BJ (cell line): ENCODE measurements at regions not wholly inside any gene's neighbourhood (a gene's known extent, or its start where the extent isn't known, plus 50 kb on each side); places are given as distances from the start of the nearest gene placed in this dataset.
"Not testable (repeated sequence)": the region's sequence is repeated elsewhere in the genome, so short reads cannot be mapped to it uniquely, and the experiment has no call there.

Experiments
- CTCF ChIA-PET: fragments of 350-600 bp; formaldehyde crosslinking; extraction: SDS; loops from one replicate; lab custom pipeline; 2021; ENCODE audit warnings: antibody characterized with exemption, inconsistent platforms; lab: Yijun Ruan, JAX
- POLR2A ChIA-PET: fragments of 300-600 bp; sonication (Branson Sonifier 250); formaldehyde crosslinking; extraction: SDS; loops from one replicate; lab custom pipeline; 2021; ENCODE audit warnings: antibody characterized with exemption; lab: Charles Lee
- DNase-seq: peaks from one replicate; pipeline ENCODE4 v3.0.0-alpha.2; 2011; ENCODE audit warnings: low read depth
- H3K27me3 ChIP-seq: 2 replicates; pipeline ENCODE4 v1.6.0; 2011; ENCODE audit warnings: low read length; ENCODE audit not compliant: control insufficient read depth, insufficient read depth
- H3K36me3 ChIP-seq: 2 replicates; pipeline ENCODE4 v1.5.1; 2011; ENCODE audit warnings: low read length; ENCODE audit not compliant: control insufficient read depth, insufficient read depth
- H3K4me3 ChIP-seq: 2 replicates; pipeline ENCODE4 v1.5.1; 2011; ENCODE audit warnings: low read depth, mild to moderate bottlenecking, control low read depth, low read length
- CTCF ChIP-seq: IDR thresholded peaks from 2 replicates; pipeline ENCODE4 v1.5.1; 2011; ENCODE audit warnings: low read depth, mild to moderate bottlenecking, control low read depth, inconsistent platforms, low read length, moderate library complexity; ENCODE audit not compliant: insufficient read depth

DNA sequence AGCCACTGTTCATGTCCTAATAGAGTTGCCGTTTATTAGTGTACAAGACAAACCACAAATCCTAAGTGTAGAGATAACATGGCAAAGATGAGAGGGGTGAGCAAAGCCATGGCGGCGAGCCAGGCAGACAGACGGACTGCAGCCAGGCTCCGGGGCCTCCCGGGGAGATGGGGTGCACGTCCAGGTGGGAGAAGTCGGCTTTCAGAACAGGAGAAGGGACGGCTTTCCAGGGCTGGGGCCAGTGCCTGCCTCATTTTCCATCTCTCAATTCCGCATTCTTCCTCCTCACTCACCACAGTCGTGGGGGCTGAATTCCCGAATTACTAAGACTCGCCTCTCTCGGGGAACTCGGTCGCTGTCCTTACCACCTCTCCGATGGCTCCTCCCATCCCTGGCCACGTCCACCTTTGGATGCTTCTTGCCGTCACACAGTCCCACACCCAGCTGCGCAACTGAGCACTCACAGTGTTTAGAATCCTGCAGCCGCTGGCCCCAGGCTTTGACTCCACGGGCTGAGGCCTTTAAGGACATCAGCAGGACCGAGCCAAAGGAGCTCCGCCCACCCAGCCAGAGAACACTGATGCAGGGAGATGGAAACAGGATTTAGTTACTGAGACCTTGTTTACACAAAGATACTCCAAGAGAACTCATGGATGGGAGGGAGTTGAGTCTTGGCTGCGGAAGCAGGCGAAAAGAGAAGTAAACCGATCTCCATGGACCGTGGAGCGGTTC lies 59.7 kb downstream of the RNF112 start:
- no peaks in the 10 kb centered on the region for H3K27me3 ChIP-seq
- POLR2A ChIA-PET, result interaction anchor here (0.7 kb wide), 1 partner anchor 20 kb away, joined by 7 read pairs; no protein-coding TSS in a partner anchor
- no peaks in the 10 kb centered on the region for H3K36me3 ChIP-seq
- TF ChIP-seq CTCF, result no peak
- peak overlapping the region; percentile 26 for H3K4me3 ChIP-seq
- DNase-seq, result peak; percentile 59
- CTCF ChIA-PET, result interaction anchor here (1.0 to 2.5 kb wide), 3 partner anchors 24 to 108 kb away, joined by 3 to 7 read pairs (median 6); partner anchors contain the start of gene B9D1

DNA sequence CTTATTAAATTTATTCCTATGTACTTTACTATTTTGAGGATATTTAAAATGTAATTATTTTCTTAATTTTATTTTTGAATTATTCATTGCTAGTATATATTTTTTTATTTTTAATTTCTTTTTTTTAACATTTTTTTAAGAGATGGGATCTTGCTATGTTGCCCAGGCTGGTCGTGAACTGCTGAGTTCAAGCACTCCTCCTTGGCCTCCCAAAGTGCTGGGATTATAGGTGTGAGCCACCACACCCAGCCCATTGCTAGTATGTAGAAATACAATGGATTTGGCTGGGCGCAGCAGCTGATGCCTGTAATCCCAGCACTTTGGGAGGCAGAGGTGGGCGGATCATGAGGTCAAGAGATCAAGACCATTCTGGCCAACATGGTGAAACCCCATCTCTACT lies 59.2 kb upstream of the SLC47A1 start:
- DNase-seq, H3K4me3 ChIP-seq, POLR2A ChIA-PET, CTCF ChIA-PET, H3K36me3 ChIP-seq, H3K27me3 ChIP-seq: not testable (repeated sequence)

DNA sequence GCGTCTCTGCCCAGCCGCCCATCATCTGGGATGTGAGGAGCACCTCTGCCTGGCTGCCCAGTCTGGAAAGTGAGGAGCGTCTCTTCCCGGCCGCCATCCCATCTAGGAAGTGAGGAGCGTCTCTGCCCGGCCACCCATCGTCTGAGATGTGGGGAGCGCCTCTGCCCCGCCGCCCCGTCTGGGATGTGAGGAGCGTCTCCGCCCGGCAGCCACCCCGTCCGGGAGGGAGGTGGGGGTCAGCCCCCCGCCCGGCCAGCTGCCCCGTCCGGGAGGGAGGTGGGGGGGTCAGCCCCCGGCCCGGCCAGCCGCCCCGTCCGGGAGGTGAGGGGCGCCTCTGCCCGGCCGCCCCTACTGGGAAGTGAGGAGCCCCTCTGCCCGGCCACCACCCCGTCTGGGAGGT lies 57.9 kb upstream of the SLC47A1 start:
- CTCF ChIA-PET, DNase-seq, POLR2A ChIA-PET, H3K36me3 ChIP-seq, H3K4me3 ChIP-seq, H3K27me3 ChIP-seq: not testable (repeated sequence)

GRCh38 chr17:19482576-19482975 lies 51.1 kb upstream of the SLC47A1 start:
- Histone ChIP-seq H3K36me3 (no peaks in the 10 kb centered on the region), H3K4me3 (no peak overlapping the region), H3K27me3 (no peaks in the 10 kb centered on the region; the same call in 1 of the 2 replicates)
- peak; percentile 49 for DNase-seq
- CTCF ChIA-PET, result no interaction called here
- POLR2A ChIA-PET, result no interaction called here
- TF ChIP-seq CTCF, result no peak
